Activated naive CD8-positive, alpha-beta T cell treated with anti-CD3 and anti-CD28 coated beads, Interleukin-2, amount 10 ng/mL, durations not matched to agents 7 days and 5 days (primary cell): ENCODE measurements at regions not wholly inside any gene's neighbourhood (a gene's known extent, or its start where the extent isn't known, plus 50 kb on each side); places are given as distances from the start of the nearest gene placed in this dataset.

Experiments used
- ATAC-seq: fragments of 150-1000 bp; cut with Tn5 transposase; one replicate; pipeline ENCODE4 v1.10.0; 2021; ENCODE audit warnings: low read depth, moderate library complexity
- POLR2A ChIA-PET: fragments of 350-600 bp; sonication (Branson Sonifier 250); formaldehyde crosslinking; loops from one replicate; lab custom pipeline; 2021; ENCODE audit warnings: antibody characterized with exemption; lab: Charles Lee
- DNase-seq: peaks from one replicate; pipeline ENCODE4 v3.0.0; 2021
- H3K27ac Mint-ChIP-seq: one replicate; pipeline ENCODE4 v1.8.0; 2022; ENCODE audit warnings: mild to moderate bottlenecking, mixed read lengths
- H3K27me3 Mint-ChIP-seq: one replicate; pipeline ENCODE4 v1.8.0; 2022; ENCODE audit warnings: mild to moderate bottlenecking, moderate library complexity, mixed read lengths
- H3K36me3 Mint-ChIP-seq: one replicate; pipeline ENCODE4 v1.8.0; 2021; ENCODE audit warnings: mild to moderate bottlenecking, mixed read lengths
- H3K4me1 Mint-ChIP-seq: one replicate; pipeline ENCODE4 v1.8.0; 2021; ENCODE audit warnings: mixed read lengths
- H3K4me3 Mint-ChIP-seq: one replicate; pipeline ENCODE4 v1.8.0; 2022; ENCODE audit warnings: mild to moderate bottlenecking, moderate library complexity, mixed read lengths
- H3K9me3 Mint-ChIP-seq: one replicate; pipeline ENCODE4 v1.8.0; 2021; ENCODE audit warnings: mixed read lengths

DNA sequence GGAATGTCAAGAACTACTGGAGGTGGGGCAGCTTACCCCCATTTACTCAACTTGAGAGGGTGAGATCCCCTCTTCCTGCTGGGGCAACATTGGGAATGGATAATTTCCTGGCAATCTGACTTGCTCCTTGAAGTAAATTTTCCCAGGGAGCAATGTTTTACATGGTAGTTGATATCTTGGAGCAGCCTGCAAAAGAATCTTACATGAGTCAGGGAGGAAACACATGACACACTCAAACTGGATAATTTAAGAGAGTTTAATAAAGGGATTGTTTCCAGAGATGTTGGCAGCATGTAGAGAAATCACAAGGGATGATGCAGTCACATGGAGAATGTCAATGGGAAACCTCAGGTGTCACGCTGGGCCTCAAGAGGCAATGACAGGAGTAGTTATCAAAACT lies 212.5 kb downstream of the GAS1 start:
- no peak overlapping the region for H3K4me3 Mint-ChIP-seq
- POLR2A ChIA-PET: no interaction called here
- peaks cover 2% of the 10 kb centered on the region for H3K9me3 Mint-ChIP-seq
- ATAC-seq: no peak
- peaks cover 2% of the 10 kb centered on the region for H3K36me3 Mint-ChIP-seq
- H3K4me1 Mint-ChIP-seq: no peaks in the 10 kb centered on the region
- no peak overlapping the region for H3K27ac Mint-ChIP-seq
- no peaks in the 10 kb centered on the region for H3K27me3 Mint-ChIP-seq
- no peak for DNase-seq

DNA sequence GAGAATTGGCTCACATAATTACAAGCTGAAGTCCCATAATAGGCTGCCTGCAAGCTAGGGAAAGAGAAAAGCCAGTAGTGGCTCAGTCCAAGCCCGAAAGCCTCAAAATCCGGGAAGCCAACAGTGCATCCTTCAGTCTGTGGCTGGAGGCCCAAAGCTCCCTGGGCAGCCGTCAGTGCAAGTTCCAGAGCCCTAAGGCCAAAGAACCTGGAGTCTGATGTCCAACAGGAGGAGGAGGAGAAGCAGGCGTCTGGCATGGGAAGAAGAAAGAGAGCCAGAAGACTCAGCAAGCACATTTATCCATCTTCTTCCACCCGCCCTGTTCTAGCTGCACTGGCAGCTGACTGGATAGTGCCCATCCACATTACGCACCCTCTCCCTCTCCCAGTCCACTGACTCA lies 213.4 kb downstream of the GAS1 start:
- H3K9me3 Mint-ChIP-seq: peaks cover 2% of the 10 kb centered on the region
- POLR2A ChIA-PET: no interaction called here
- H3K36me3 Mint-ChIP-seq: peaks cover 2% of the 10 kb centered on the region
- no peak overlapping the region for H3K4me3 Mint-ChIP-seq
- no peaks in the 10 kb centered on the region for H3K27me3 Mint-ChIP-seq
- no peak for ATAC-seq
- H3K27ac Mint-ChIP-seq: no peak overlapping the region
- H3K4me1 Mint-ChIP-seq: no peaks in the 10 kb centered on the region
- no peak for DNase-seq

DNA sequence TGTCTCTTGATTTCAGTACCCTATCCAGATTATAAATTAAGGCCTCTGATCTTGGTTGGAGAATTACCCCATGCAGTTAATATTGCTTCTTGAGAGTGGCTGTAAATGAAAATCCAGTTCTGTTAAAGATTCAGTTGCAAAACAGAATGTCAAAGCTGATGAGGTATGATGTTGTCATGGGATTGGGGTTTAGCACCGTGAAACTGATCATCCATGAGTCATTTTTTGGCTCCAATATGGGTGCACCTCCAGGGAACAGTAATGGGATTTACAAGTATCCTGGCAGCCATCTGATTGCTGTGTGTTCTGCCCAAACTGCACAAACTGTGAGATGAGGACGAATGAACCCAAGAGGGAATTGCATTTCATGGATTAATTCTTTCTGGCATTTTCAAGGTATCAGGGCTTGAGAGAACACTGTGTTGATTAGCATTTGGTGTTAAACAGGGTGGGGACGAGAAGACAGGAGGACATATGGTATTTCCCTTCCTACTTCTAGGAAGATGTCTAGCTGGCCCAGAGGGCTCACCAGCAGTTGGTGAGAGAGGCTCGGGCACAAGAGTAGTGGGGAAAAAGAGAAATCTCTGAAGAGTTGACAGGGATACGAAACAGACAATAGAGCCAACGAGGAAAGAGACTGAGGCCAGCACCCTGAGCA lies 214.7 kb downstream of the GAS1 start:
- no peak for ATAC-seq
- Mint-ChIP-seq H3K36me3 (peaks cover 1% of the 10 kb centered on the region), H3K27me3 (no peaks in the 10 kb centered on the region), H3K27ac (no peak overlapping the region), H3K4me1 (no peaks in the 10 kb centered on the region), H3K4me3 (no peak overlapping the region), H3K9me3 (no peaks in the 10 kb centered on the region)
- POLR2A ChIA-PET: no interaction called here
- no peak for DNase-seq

DNA sequence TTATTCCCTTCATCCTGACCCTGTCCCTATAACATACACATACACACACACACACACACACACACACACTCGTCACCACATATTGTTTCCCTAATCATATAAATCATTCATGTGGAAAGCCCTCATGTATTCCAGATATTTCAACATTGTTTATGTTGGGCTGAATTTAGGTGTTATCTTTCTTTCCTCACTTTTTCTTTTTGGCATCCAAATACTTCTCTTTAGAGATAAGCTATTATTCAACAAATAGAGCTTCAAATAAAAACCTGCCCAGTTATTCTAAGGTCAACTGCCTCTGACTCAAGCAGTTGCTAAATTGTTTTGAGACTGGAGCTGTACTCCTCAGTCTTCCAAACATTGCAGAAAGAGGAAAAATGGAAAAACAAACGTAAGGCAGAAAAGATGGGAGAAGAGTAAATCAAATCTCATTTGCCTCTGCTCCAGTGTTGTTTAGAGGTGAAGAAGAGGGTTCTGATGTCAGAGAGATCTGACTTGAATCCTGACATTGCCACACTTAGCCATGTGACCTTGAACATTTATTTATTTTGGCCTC lies 215.7 kb downstream of the GAS1 start:
- H3K36me3 Mint-ChIP-seq: no peaks in the 10 kb centered on the region
- H3K27me3 Mint-ChIP-seq: no peaks in the 10 kb centered on the region
- H3K27ac Mint-ChIP-seq: no peak overlapping the region
- no peak for ATAC-seq
- H3K9me3 Mint-ChIP-seq: no peaks in the 10 kb centered on the region
- POLR2A ChIA-PET: no interaction called here
- DNase-seq: no peak
- no peaks in the 10 kb centered on the region for H3K4me1 Mint-ChIP-seq
- H3K4me3 Mint-ChIP-seq: no peak overlapping the region

DNA sequence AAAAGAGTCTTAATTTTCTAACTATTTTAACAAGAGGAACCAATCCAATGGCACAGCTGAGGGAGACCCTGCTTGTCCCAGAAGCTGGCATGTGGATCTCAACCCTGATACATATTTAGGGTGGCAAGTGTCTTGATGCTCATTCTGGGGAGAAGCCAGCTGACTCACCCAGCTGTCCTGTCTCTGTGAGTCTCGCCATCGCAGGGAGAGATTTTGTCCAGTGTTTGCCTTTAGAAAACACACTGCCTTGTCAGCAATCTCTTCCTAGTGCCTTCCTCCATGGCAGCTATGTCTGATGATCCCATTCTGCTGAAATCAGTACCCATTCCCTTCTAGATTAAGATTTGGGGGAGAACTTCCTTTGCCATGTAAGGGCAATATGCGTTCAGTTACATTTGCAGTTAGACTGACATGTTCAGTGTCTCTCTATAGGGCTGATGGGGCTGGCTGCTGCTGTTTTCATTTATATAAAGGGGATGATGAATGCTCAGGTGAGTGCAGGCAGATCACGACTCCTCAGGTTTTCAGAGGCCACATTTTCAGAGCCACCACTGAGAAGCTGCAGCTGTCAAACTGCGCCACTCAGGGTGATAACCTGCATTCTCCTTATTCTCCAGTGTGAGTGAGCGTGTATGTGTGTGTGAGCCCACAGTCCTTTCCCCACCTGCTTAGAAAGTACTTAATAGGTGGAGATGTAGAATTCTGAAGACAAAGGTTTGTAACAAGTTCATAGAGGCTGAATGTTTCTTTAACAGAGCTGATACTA lies 217.0 kb downstream of the GAS1 start:
- Mint-ChIP-seq H3K27ac (no peak overlapping the region), H3K4me1 (no peaks in the 10 kb centered on the region), H3K9me3 (no peaks in the 10 kb centered on the region), H3K36me3 (no peaks in the 10 kb centered on the region), H3K27me3 (no peaks in the 10 kb centered on the region), H3K4me3 (no peak overlapping the region)
- ATAC-seq: no peak
- no peak for DNase-seq
- POLR2A ChIA-PET: no interaction called here

DNA sequence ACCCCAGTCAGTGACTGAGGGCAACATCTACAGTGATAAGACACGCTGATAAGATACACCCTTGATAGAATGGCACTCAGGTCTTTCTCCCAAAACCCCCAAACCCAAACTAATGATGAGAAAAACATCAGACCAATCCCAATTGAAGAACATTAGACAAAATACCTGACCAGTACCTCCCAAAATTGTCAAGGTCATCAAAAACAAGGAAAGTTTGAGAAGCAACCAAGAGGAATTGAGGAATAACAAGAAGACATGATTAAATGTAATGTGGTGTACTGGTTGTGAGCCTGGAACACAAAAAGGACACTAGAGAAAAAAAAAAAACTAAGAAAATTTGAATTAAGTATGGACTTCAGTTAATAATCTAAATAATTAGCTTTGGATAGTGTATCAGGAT lies 222.8 kb downstream of the GAS1 start:
- H3K36me3 Mint-ChIP-seq: no peaks in the 10 kb centered on the region
- no peak for ATAC-seq
- DNase-seq: no peak
- peaks cover 7% of the 10 kb centered on the region for H3K4me1 Mint-ChIP-seq
- no peak overlapping the region for H3K4me3 Mint-ChIP-seq
- H3K27ac Mint-ChIP-seq: no peak overlapping the region
- H3K9me3 Mint-ChIP-seq: no peaks in the 10 kb centered on the region
- POLR2A ChIA-PET: no interaction called here
- H3K27me3 Mint-ChIP-seq: peaks cover 7% of the 10 kb centered on the region

DNA sequence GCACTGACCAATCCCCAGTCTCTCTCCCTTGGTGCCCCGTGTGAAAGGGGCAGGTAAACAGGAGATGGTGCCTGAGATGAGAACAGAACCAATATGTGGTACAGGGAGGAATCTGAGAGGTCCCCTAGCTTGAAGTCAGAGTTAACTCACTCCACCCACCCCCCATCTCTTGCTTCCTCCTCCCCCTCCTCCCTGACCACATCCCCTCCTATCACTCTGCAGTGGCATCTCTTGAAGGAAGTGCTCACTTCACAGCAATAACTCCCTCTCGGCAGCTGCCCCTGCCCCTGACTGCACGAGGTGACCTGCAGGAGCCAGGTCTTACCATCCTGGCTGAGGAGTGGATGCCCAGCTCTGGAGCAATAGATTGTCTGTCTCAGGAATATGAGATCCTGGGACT lies 224.0 kb downstream of the GAS1 start:
- ATAC-seq (peak; percentile 58), DNase-seq (no peak)
- Mint-ChIP-seq H3K4me3 (no peak overlapping the region), H3K36me3 (no peaks in the 10 kb centered on the region), H3K9me3 (no peaks in the 10 kb centered on the region), H3K27me3 (peaks cover 7% of the 10 kb centered on the region), H3K4me1 (peaks cover 7% of the 10 kb centered on the region), H3K27ac (no peak overlapping the region)
- POLR2A ChIA-PET: no interaction called here

DNA sequence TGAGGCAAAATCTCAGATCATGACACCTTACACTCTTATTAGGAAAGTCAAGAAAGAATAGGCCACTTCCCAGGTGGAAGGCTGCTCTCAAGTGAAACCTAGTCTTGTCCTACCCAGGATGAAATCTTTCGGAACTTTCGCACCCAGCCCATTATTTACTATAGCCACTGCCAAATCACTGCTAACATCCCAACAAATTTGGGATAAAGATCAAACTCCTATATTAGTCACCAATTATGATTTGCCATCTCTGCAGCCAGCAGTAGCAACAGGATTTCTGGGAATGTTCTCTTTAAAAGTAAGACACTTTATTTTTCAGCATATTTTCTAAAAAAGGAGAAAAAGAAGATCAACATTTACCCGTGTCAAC lies 224.6 kb downstream of the GAS1 start:
- no peak overlapping the region for H3K27ac Mint-ChIP-seq
- POLR2A ChIA-PET: no interaction called here
- no peaks in the 10 kb centered on the region for H3K9me3 Mint-ChIP-seq
- peaks cover 7% of the 10 kb centered on the region for H3K4me1 Mint-ChIP-seq
- no peak for ATAC-seq
- H3K36me3 Mint-ChIP-seq: no peaks in the 10 kb centered on the region
- no peak for DNase-seq
- peaks cover 7% of the 10 kb centered on the region for H3K27me3 Mint-ChIP-seq
- H3K4me3 Mint-ChIP-seq: no peak overlapping the region

DNA sequence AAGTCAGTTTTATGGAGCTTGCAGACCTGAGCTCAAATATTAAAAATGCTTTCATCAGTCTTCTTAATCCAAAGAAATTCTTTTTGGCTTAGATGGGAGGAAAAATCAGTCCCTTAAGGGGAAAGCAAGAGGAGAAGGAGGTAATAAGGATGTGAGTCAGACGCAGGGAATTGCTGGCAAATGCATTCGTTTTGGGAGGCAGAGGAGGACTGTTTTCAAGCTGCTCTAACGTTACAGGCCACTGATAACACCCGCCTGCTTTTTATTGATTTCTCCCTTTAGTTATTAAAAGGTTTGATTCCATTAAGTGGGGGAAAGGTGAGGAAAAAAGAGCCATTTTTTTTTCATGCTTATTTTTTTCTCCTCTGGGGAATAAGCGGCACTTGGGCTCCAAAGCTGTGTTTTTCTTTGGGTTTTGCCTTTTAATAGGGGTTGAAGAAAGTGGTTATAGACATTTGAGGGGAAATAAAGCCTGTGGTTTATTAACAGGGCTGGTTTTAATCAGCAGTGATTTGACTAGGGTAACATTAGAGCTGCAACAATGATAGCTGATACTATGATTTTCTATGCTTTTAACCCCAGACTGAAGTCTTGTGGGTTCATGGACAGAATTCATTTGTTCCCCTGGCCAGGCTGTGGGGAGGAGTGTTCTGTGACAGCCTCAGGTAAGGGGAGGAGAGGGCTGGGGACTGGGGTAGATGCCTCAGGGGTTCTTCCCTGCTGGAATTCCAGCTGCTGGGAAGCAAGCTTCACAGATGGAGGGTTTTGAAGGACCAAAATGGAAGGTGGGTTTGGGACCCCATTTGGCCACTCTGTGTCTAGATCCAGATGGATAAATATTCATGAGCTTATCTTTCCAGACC lies 225.2 kb downstream of the GAS1 start:
- peaks cover 7% of the 10 kb centered on the region for H3K4me1 Mint-ChIP-seq
- no peak overlapping the region for H3K4me3 Mint-ChIP-seq
- H3K9me3 Mint-ChIP-seq: no peaks in the 10 kb centered on the region
- H3K27me3 Mint-ChIP-seq: peaks cover 9% of the 10 kb centered on the region
- no peak for DNase-seq
- no peak for ATAC-seq
- POLR2A ChIA-PET: no interaction called here
- H3K27ac Mint-ChIP-seq: no peak overlapping the region
- H3K36me3 Mint-ChIP-seq: no peaks in the 10 kb centered on the region

DNA sequence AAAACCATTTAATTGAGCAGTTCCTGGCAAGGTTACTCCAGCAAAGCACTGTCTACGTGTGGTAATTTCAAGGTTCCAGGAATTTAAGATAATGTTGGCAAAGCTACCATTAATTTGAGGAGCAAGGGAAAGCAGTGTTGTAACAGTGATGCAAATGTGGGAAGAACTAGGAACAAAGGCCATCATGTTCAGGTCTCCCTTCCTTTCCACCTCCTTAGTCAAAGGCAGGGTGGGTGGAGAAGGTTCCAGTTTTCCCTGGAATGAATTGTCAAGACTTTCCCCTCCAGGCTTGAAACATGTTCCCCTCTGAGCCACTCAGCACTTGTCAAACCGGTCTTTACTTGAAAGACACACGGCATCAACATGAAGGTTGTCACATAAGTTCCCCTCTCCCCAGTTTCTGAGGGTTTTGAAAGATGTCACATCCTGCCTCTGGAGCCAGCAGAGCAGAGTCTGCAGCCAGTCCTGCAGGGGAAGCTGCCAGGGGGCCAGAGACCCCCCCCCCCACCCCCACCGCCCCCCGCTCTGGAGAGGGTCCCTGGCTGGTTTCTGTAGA lies 226.0 kb downstream of the GAS1 start:
- Mint-ChIP-seq H3K4me1 (peaks cover 7% of the 10 kb centered on the region), H3K4me3 (no peak overlapping the region), H3K36me3 (no peaks in the 10 kb centered on the region), H3K27me3 (peaks cover 9% of the 10 kb centered on the region), H3K9me3 (no peaks in the 10 kb centered on the region), H3K27ac (no peak overlapping the region)
- ATAC-seq: no peak
- POLR2A ChIA-PET: no interaction called here
- no peak for DNase-seq

DNA sequence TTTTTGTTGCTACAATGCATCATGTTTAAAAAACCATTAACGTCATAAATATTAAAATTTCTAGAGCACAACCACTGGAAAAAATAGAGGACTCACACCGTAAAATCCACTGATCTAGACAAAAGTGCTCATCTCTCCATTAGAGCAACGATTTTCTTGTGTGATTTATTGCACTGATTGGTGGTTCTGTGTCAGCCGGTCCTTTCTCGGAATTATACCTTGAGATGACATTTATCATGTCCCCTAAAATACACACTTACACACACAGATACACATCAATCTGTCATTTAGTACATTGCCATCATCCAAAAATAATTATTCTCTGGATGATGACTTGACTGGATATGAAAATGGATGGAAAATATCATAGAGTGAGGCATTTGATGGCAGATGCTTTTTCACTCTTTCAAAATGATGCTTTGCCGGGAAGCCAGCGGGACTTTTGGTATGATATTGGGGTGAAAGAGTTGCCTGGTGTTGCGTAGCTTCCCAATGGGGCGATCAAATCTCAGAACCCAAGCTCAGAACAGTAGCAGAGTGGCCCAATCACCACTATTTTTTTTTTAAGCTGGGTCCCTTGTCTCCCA lies 226.6 kb downstream of the GAS1 start:
- no peaks in the 10 kb centered on the region for H3K36me3 Mint-ChIP-seq
- no peak overlapping the region for H3K27ac Mint-ChIP-seq
- DNase-seq: no peak
- no peak overlapping the region for H3K4me3 Mint-ChIP-seq
- H3K27me3 Mint-ChIP-seq: peaks cover 9% of the 10 kb centered on the region
- ATAC-seq: no peak
- peaks cover 7% of the 10 kb centered on the region for H3K4me1 Mint-ChIP-seq
- H3K9me3 Mint-ChIP-seq: no peaks in the 10 kb centered on the region
- POLR2A ChIA-PET: no interaction called here

DNA sequence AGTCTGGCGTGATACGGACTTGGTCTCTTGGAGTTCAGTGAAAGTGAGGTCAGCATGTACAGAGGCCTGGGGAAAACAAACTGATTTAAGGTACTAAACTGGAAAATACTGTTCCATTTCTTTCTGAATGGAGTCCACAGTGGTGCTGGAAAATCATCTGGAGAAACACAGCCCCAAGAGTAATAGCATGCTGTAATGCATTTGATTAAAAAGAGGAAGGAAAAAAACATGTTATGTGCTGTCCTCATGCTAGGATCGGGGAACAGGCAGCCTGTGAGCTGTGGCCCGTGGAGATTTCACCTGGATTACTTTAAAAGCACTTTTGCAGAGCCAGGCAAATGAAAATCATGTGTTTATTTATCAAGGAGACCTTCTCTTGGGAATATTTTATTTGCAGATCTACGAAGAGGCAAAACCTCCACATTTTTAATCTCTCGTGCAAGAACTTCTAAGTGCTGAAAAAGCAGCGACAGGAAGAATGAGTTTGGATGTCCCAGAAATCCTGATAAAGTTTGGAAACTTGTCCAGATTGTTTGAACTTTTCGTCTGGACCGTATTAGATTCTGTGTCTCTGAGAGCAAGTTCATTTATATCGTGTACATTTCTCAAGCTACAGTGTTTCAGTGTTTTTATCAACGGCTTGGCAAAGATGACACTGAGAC lies 228.8 kb downstream of the GAS1 start:
- ATAC-seq (no peak), DNase-seq (no peak)
- Mint-ChIP-seq H3K36me3 (no peaks in the 10 kb centered on the region), H3K27ac (no peak overlapping the region), H3K4me1 (peaks cover 6% of the 10 kb centered on the region), H3K27me3 (peaks cover 9% of the 10 kb centered on the region), H3K9me3 (no peaks in the 10 kb centered on the region), H3K4me3 (no peak overlapping the region)
- POLR2A ChIA-PET: no interaction called here
